SK-N-SH (cell line): ENCODE measurements at regions not wholly inside any gene's neighbourhood (a gene's known extent, or its start where the extent isn't known, plus 50 kb on each side); places are given as distances from the start of the nearest gene placed in this dataset.

Experiments
- CHD2 ChIP-seq: fragments of 150-350 bp; IDR thresholded peaks from 2 replicates; pipeline ENCODE4 v1.6.1; 2018; ENCODE audit warnings: low read length; ENCODE audit not compliant: partially characterized antibody
- CTCF ChIP-seq: fragments of 200-600 bp; sonication (generic); IDR thresholded peaks from 2 replicates; pipeline ENCODE4 v1.6.1; 2017; ENCODE audit warnings: antibody characterized with exemption, mild to moderate bottlenecking, moderate library complexity
- MEF2A ChIP-seq: IDR thresholded peaks from 2 replicates; pipeline ENCODE4 v1.4.0; 2012; ENCODE audit warnings: low read depth, borderline replicate concordance
- MXI1 ChIP-seq: IDR thresholded peaks from 2 replicates; pipeline ENCODE4 v1.6.1; 2012; ENCODE audit warnings: mild to moderate bottlenecking, low read depth, low read length, improper control_type of control experiment
- POLR2AphosphoS5 ChIP-seq: IDR thresholded peaks from 2 replicates; pipeline ENCODE4 v1.6.1; 2012; ENCODE audit warnings: low read depth, low read length
- RAD21 ChIP-seq: IDR thresholded peaks from 2 replicates; pipeline ENCODE4 v1.6.1; 2012; ENCODE audit warnings: mild to moderate bottlenecking, low read length
- YY1 ChIP-seq: IDR thresholded peaks from 2 replicates; pipeline ENCODE4 v1.4.0; 2012; ENCODE audit warnings: low read depth, mild to moderate bottlenecking

- TF ChIP-seq CTCF (no peak), CHD2 (no peak), MEF2A (no peak), MXI1 (no peak), POLR2AphosphoS5 (no peak), RAD21 (no peak), YY1 (no peak)
These were observed 172.1 kb downstream of the BMP7 start for GRCh38 chr20:57094252-57094891.
